Kasumi-1 (cell line): ENCODE measurements at regions not wholly inside any gene's neighbourhood (a gene's known extent, or its start where the extent isn't known, plus 50 kb on each side); places are given as distances from the start of the nearest gene placed in this dataset.
A peak's percentile ranks its signal among the peaks of the same experiment; 100 is the strongest.
"Not testable (repeated sequence)": the region's sequence is repeated elsewhere in the genome, so short reads cannot be mapped to it uniquely, and the experiment has no call there.

Experiments
- DNase-seq, 2 experiments: peaks; one replicate each; lab custom pipeline; 2025; lab: John Stamatoyannopoulos, UW

DNA sequence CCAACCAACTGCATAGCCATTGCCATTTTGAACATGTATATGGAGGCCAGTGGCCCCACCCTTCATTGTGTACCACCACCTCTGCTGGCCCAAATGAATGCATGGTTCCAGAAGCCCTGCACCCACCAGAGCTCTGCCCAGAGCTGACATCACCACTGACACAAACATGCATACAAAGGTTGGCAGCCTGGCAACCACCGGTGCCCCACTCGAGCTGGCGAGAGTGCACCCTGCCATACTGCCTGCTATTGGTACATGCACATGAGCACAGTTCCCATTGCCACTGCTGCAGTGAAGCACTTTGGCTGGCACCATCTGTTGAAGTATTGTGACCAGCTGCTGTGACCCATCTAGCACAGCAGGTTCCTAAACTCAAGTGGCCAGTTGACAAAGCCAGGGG is 1564.9 kb downstream of the OLFM4 start:
- no peak for DNase-seq

DNA sequence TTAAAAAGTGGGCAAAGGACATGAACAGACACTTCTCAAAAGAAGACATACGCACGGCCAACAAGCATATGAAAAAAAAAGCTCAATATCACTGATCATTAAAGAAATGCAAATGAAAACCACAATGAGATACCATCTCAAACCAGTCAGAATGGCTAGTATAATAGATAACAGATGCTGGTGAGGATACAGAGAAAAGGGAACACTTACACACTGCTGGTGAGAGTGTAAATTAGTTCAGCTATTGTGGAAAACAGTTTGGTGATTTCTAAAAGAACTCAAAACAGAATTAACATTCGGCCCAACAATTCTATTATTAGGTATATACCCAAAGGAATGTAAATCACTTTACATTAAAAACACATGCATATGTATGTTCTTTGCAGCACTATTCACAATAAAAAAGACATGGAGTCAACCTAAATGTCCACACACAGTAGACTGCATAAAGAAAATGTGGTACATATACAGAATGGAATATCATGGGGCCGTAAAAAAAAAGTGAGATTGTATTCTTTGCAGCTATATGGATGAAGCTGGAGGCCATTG is 1569.0 kb downstream of the OLFM4 start:
- no peak for DNase-seq

DNA sequence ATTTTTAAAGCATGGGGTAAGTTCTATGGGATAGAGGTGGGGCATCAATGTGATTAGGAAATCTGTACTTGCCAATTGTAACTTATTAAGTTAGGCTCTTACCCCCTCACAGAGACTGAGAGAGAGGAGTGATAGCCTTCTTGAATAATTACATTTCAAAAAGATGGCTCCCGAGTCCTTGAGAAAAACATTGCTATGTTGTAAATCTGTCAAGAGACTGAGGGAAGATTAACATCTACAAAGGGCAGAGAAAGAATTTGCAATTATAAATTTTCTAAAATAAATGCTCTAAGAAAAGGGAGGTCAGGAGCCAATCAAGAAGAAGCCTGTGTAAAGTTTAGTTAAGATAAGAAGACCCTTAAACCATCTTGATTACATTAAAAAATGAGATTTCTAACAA is 1570.8 kb downstream of the OLFM4 start:
- DNase-seq, result no peak

DNA sequence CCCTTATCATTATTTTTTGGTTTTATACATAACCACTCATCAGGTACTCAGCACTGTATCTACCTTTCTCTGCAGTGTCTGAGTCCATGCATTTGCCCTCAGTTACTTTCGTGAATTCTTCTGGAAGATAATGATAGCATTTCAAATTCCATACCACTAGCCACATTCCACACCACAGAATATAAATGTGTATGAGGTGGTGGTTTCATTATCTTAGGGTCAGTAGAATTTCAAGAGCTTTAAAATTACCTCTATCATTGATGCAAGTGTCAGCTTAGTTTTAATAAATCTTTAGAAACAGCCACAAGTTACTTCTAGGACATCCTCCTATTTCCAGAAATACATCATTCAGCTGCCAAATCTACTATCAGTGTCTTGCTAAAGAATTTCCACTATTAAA is 1578.3 kb downstream of the OLFM4 start:
- no peak for DNase-seq

DNA sequence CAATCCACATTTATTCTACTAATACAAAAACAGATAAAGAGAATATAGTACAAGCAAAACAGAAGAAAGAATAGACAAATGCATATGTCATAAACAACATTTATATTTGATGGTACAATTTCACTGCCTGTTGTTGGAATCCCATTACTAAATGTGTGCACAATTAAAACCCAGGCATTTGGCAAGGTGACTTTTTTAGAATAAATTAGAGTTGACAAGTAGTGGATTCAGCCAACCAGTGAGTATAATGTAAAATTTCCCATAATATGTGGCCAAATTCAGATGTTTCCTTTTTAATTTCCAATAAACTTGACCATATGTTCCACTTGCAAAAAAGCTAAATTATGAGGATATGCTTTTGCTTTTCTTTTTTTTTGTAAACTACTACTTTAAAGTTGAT is 1578.8 kb downstream of the OLFM4 start:
- no peak for DNase-seq

DNA sequence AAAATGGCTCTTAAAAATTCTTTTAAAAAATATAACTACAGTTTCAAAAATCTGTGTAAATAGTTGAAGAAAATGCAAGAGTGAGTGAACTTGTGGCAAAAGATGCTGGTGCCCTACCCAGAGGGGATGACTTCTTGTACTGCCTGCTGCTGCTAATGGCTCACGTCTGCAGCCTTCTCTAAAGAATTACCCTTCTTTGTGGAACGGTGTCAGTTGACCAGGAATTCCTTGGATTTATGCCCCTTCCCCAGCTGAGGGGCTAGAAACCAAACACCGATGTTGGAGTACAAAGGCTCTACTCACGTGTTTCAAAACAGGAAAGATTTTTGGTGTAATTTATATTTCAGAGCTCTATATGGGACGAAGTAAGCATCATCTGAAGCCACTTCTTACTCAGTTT is 1582.8 kb downstream of the OLFM4 start:
- DNase-seq, result no peak

DNA sequence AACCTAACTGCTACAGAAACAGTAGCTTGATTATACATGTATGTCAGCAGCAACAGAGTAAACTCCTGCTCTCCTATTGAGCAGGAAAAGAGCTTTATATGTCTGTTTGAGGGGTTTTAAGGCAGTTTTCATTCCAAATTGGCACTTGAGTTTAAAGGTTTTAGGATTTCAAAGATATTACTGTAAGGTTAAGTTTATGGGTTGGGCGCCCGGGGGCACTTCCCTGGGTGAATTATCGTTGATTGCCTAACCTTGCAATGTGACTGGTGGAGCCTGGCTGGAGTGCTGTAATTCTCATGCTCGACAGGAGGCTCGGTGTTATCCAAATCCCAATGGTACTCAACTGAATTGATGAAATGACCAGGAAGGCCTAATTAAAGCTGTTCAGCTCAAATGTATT is 1586.1 kb downstream of the OLFM4 start:
- no peak for DNase-seq

DNA sequence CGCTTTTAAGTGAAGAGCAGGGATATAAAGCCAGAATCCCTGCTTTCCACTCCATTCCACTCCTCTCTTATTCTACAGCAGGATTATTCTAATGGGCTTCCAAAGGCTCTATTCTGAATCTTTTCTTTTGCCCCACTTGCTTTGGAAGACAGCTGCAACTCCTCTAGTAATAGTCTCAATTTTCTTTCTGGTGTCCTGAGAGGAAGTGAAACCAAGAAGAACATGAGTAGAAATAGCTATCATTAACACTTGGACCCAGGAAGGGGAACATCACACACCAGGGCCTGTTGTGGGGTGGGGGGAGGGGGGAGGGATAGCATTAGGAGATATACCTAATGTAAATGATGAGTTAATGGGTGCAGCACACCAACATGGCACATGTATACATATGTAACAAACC is 1597.9 kb downstream of the OLFM4 start:
- not testable (repeated sequence) for DNase-seq

DNA sequence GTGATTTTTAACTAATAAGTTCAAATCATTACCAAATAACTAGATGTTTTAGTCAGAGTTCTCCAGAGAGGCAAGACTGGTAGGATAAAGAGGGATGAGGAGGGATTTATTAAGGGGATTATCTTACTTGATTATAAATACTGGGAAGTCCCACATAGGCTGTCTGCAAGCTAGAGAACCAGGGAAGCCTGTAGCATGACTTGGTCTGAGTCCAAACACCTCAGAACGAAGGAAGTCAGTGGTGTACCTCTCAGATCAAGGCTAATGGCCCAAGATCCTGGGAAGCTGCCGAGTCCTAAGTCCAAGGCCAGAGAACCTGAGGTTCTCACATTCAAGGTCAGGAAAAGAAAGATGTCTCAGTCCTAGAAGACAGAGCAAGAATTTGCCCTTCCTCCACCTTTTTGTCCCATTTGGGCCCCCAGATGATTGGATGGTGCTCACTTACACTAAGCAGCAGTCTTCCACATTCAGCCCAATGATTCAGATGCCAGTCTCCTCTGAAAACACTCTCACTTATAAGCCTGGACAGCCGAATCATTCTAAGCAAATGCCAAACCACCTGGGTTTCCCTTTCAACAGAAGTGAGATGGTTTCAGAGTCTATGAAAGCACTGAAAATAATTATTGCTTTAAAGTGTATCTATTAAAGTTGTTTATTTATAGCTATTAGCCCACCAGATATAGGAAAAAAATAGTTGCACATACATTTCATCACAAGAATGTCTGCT is 1599.2 kb downstream of the OLFM4 start:
- no peak for DNase-seq

DNA sequence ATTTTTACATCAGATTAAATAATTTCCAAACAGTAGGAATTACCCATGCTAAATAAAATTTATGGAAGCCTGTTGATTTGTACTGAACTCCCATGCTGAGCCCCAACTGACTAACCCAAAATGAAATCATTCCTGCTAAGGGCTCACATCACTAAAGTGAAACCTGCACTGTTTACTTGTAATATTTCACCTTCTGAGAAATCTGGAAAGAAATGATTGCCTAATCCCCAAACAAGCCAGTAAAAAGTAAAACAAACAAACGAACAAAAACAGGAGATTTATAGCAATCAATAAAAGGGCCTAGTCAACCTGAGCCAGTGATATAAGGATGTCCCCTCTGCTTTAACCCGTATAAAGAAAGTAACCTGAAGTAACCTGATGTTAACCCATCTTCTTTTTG is 1599.8 kb downstream of the OLFM4 start:
- DNase-seq, result no peak

DNA sequence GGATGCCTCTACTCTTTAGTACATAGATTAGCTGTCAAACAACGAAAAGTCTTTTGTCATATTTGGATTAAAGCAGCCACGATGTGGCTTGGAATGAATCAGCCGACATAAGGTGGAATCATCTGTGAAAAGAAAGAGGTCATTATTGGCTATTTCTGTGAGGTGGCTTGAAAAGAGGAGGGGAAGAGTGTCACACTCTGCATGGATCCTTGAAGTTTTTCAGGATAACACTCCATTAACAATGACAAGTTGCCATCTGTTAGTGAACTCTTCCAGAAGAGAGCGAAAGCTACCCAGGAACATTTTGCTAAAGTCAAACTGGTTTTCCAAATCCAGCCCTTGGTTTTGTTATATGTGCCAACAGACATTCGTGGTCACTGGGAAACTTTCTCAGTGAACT is 1604.8 kb downstream of the OLFM4 start:
- DNase-seq, result no peak

DNA sequence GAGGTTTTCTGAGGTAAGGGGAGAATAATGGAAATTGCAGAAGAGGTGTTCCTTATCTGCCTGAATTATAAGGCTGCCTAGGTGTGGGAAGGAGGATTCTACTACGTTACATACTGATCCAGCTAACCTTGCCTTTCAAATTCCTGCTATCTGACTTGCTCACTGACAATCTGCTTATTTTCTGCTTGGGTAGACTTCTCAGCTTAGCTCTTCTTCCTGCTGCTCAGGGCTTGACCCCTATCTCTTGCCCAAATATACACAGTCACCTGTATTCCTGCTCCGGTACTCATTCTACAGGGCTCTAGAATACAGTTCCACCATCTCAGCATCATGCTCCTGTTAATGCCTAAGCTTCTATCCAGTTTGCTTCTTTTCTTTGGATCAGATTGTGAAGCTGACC is 1607.6 kb downstream of the OLFM4 start:
- no peak for DNase-seq

DNA sequence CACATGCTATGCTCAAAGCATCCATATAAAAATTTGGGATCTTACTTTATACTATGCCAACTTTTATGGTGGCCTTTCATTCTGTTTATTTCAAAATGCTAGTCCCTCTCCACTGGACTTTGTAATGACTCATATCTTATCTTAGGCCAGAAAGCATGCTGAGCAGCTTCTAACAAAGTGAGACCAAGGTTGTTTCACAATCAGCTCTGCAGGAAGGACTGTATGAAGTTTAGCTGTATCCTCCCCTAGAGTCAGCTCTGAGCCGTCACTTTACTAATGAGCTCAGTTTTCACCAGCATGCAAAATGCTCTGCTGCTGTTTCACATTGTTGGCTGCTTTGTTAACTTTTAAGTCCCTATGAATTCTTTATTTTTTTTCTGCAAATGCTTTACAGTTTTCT is 1608.8 kb downstream of the OLFM4 start:
- peak; percentile 77 to 82 for DNase-seq

DNA sequence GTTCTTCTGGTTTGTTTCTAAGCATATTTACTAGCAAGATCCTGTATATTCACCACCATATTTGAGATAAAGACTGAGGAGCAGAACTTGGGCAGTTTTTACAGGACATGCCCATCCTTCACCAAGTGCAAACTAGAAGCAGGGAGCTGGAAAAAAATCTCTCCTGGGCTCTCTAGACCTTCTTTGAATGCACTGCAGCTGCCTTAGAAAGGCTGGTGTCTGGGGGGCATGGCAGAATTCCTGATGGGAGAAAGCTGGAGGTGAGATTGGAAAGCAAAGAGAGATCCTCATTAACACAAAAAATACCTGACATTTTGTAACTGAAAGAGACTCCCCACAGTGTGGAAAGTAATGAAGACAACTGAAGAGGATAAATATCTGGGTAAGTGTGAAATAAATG is 1612.1 kb downstream of the OLFM4 start:
- DNase-seq, result no peak

DNA sequence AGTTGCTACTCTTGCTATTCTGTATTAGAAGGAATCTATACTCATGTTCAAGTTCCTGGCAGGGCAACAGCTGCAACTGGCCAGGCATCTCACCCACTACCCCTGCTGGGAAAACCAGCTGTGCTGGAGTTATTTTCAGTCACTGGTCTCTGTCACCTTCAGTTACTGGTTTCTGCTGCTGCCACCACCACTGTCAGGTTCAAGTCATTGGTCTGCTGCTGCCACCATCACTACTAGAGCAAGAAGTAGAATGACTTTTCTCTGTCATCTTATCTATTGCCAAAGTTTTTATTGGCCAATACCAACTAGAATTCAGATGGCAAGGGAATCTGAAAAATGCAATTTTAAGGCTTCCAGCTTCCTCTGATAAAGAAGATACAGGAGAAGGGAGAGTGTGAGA is 1615.2 kb downstream of the OLFM4 start:
- DNase-seq, result no peak

DNA sequence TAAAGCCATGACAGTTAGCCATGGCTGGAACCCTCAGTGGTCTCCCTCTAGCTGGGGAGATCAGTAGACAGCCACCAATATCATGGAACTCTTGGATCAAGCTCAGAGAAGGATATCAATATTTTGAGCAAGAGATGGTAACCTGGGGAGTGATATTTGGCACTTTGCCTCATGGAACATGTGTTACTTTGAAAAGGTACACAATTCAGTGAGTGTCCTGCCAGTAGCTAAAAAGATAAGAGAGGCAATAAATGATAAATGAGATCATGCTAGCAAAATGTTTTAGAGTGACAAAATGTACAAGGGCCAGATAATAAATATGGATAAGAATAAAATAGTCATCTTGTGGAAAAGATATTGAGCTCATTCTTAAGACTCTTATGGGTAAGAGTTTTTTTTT is 1618.7 kb downstream of the OLFM4 start:
- DNase-seq, result no peak

DNA sequence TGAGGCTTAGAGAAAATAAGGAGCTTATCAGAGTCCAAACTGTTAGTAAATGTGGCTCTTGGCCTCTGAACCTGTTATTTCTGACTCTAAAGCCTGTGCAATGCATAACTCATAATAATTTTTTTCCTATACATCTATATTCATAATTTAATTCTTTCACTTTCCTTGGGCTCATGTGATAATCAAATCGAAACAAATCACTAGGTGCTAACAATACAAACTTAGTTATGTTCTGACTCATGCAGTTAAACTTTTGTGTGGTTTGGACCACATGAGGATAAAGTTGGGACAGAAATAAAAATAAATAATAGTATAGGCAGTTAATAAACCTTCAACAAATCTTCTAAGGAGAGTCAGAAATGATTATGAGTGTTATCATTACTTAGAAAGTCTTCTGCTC is 1629.0 kb downstream of the OLFM4 start:
- DNase-seq, result no peak

DNA sequence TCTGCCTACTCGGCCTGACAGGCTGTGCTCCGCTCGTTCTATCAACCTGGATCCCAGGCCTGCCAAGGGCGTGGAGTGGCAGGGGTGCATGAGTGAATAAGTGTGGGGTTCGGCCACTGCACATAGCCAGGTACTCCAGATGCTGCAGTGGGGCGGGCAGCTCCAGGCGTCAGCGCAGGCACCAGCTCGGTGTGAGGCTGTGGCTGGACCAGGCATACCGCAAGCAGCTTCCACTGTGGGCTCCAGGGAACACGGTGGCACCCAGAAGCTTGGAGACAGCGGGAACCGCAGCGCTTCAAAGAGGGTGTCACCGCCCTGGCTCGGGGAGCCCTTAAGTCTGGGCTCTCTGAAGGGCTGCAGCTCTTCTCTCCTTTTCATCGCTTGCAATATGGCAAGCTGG is 1630.2 kb downstream of the OLFM4 start:
- DNase-seq, result no peak

DNA sequence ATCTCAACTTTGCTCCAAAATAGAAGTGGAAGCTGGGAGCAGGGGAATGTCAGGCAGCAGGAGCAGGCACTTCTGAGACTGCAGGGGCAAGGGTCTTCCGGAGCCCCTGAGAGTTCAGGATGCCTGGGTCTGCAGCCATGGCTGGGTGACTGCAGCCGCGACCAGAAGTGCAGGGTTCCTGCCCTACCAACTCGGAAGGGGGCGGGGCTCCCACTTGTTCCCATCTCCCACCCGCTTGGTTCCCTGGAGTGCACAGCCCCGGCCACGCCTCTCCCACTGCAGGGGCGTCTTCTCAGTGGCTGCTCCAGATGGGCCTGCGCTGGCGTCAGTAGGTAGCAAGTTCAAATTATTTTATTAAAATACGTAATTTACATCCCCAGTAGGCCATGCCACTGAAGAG is 1631.7 kb downstream of the OLFM4 start:
- no peak for DNase-seq

DNA sequence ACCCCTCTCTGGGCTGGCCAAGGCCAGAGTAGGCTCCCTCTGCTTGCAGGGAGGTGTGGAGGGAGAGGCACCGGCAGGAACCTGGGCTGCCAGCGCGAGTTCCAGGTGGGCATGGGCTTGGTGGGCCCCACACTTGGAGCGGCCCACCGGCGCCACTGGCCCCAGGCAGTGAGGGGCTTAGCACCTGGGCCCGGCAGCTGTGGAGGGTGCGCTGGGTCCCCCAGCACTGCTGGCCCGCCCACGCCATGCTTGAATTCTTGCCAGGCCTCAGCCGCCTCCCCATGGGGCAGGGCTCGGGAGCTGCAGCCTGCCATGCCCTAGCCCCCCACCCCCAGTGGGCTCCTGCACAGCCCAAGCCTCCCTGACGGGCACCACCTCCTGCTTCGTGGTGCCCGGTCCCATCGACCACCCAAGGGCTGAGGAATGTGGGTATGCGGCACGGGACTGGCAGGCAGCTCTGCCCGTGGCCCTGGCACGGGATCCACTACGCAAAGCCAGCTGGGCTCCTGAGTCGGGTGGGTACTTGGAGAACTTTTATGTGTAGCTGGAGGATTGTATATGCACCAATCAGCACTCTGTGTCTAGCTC is 1648.0 kb downstream of the OLFM4 start:
- DNase-seq, result no peak

DNA sequence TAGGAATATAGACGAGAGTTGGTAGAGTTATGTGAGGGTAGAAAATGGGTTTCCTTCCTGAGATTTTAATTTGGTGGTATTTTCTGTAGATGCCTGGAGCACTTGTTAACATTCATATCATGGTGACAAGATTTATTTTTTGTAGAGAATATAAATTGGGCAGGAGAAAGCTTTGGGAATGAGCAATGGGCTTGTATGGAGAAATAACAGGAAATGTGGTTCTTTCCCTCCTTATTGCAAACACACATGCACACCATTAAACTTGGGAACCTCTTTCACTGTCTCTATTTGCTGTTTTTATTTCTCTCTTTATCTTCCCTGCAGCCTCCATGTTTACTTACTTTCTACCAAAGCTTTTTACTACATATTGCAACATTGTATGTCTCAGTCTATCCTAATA is 1653.6 kb downstream of the OLFM4 start:
- DNase-seq, result no peak

DNA sequence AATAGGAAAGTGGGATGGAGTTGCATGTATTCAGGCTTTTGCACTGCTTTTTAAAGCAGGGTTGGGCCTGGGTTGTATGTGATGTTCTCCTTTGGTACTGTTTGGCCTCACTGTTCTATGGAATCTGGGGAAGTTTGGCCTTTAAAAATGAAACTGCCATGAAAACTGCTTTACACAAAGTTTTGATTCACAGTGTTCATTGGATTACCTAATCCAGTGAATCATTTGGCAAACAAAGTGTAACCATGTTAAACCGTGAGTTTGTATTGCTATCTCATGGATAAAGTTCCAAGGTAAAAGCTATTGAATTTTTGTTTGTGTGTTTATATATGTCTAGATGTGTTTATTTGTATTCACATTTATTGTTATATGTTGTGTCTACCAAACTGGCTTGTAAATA is 1658.6 kb downstream of the OLFM4 start:
- DNase-seq, result no peak

DNA sequence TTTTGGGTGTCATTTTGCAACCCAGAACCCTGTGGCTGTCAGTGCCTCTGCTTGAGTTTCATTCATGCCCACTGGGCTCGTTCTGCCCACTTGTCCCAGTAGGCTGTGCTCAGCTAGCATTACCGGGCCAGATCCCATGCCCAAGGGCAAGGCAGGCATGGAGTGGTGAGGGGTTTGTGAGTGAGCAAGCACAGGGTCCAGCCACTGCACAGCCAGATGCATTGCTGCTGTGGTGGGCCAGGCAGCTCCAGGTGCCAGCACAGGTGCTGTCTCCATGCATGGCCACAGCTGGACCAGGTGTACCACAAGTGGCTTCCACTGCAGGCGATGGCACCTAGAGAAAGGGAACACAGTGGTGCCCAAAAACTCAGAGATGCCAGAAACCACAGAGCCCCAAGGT is 1671.2 kb downstream of the OLFM4 start:
- no peak for DNase-seq

DNA sequence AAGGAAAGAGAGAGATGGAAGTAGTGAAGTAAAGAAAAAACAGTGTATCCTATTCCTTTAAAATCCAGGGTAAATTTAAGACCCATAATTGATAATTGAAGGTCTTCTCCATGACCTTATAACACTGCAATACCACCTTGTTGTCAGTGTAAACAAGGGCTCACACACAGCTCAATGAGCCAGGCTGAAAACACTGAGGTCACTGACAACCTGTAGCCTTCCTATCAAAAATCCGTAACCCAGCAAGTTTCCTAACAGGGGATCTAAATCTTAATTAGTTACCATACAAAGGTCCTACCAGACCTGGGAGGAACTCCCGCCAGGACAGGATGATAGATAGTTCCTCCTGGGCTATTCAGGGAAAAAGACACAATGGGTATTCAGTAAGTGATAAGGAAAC is 1677.1 kb downstream of the OLFM4 start:
- DNase-seq, result no peak
